AG04450 (cell line): ENCODE measurements at regions not wholly inside any gene's neighbourhood (a gene's known extent, or its start where the extent isn't known, plus 50 kb on each side); places are given as distances from the start of the nearest gene placed in this dataset.

ENCODE experiments used
- CTCF ChIA-PET: fragments of 300-600, 350-600 bp; formaldehyde crosslinking; extraction: SDS; loops from one replicate; lab custom pipeline; 2022; ENCODE audit warnings: antibody characterized with exemption, inconsistent platforms; lab: Charles Lee
- POLR2A ChIA-PET: fragments of 350-600 bp; formaldehyde crosslinking; extraction: SDS; loops from one replicate; lab custom pipeline; 2021; ENCODE audit warnings: antibody characterized with exemption, inconsistent platforms; lab: Yijun Ruan, JAX
- DNase-seq: peaks from one replicate; pipeline ENCODE4 v3.0.0-alpha.2; 2011; ENCODE audit warnings: low read depth, low spot score
- H3K27ac ChIP-seq: one replicate; pipeline ENCODE4 v1.5.1; 2012; ENCODE audit warnings: low read depth, low read length, control low read depth
- H3K27me3 ChIP-seq: one replicate; pipeline ENCODE4 v1.6.0; 2012; ENCODE audit warnings: low read length; ENCODE audit not compliant: control insufficient read depth, insufficient read depth
- H3K4me3 ChIP-seq: 2 replicates; pipeline ENCODE4 v1.5.1; 2011; ENCODE audit warnings: mild to moderate bottlenecking, low read depth, low read length, control low read depth
- H3K9me3 ChIP-seq: 2 replicates; pipeline ENCODE4 v1.5.1; 2012; ENCODE audit warnings: low read length; ENCODE audit not compliant: control insufficient read depth, insufficient read depth
- TF ChIP-seq, protein P1 (sequence below): IDR thresholded peaks from 2 replicates; pipeline ENCODE4 v1.5.1; 2011; ENCODE audit warnings: low read depth, low read length, control low read depth, inconsistent platforms

DNA sequence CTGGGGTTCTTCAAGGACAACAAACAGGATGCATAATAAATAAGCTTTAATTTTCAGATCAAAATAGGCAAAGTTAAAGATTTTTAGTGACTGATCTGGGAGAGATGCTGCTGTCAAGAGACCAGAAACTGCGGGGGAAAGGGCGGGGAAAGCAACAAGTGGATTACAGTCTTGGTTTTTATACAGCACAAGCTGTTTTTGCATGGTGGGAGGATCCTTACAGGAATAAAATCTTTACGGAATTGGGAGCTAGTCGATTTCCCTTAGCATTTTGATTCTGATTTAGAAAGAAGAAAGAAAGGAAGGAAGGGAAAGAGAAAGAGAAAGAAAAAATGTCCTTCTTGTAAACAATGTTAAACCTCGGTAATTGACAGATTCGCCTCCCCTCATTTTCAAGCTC lies 242.3 kb upstream of the SP8 start:
- TF ChIP-seq, protein P1, sequence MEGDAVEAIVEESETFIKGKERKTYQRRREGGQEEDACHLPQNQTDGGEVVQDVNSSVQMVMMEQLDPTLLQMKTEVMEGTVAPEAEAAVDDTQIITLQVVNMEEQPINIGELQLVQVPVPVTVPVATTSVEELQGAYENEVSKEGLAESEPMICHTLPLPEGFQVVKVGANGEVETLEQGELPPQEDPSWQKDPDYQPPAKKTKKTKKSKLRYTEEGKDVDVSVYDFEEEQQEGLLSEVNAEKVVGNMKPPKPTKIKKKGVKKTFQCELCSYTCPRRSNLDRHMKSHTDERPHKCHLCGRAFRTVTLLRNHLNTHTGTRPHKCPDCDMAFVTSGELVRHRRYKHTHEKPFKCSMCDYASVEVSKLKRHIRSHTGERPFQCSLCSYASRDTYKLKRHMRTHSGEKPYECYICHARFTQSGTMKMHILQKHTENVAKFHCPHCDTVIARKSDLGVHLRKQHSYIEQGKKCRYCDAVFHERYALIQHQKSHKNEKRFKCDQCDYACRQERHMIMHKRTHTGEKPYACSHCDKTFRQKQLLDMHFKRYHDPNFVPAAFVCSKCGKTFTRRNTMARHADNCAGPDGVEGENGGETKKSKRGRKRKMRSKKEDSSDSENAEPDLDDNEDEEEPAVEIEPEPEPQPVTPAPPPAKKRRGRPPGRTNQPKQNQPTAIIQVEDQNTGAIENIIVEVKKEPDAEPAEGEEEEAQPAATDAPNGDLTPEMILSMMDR = no peak
- peaks cover 12% of the 10 kb centered on the region for H3K9me3 ChIP-seq
- H3K27me3 ChIP-seq = no peaks in the 10 kb centered on the region
- ChIA-PET POLR2A (no interaction called here), CTCF (no interaction called here)
- no peak for DNase-seq
- no peak overlapping the region for H3K27ac ChIP-seq
- no peak overlapping the region for H3K4me3 ChIP-seq

DNA sequence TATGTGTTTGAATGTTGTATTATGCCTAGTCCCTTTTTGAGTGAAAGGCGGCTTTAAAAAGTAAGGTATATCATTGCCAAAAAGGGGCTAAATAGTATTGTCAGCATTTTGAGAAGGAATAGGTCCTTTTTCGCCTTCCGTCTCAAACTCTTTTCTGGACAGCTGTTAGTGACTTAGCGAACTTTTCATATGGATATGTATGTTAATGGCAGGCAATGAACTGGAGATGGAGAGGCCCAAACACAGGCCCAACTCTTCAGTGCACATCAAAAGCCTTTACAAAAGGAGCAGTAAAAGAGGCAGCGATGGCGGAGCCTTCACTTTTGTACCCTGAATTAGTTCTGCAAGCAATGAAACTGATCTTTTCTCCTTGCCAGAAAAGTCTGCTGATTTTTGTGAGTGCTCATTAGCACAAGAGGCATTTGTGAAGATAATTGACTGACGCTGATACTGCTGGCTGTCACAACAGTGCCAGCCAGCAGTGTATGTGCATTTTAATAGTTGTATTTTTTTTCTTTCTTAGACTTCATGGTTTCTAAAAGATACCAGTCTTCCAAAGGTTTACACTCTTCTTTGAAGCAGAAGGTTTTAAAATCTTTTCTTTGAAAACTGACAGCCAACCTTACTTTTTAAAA lies 243.7 kb upstream of the SP8 start:
- ChIA-PET CTCF (no interaction called here), POLR2A (no interaction called here)
- TF ChIP-seq, protein P1 = no peak
- Histone ChIP-seq H3K4me3 (no peak overlapping the region), H3K27me3 (no peaks in the 10 kb centered on the region), H3K9me3 (peaks cover 9% of the 10 kb centered on the region), H3K27ac (no peak overlapping the region)
- no peak for DNase-seq

DNA sequence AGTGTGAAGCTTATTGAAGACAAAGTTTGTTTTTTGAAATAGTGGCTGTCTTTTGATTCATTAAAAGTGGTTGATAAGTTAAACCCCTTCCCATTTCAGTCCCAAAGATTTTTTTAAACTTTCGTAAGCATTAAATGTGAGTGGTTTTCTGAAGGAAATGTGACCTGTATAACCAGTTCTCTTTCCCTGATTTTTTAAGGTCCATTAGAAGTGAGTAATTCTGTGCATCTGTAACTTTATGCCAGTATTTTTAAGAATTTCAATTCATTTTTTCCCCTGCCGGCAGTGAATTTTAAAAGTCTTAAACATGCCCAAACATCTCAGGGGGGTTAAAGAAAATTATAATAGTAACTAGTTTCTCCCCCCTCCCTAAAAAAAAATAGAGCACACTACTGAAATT lies 254.6 kb upstream of the SP8 start:
- Histone ChIP-seq H3K27me3 (no peaks in the 10 kb centered on the region), H3K27ac (no peak overlapping the region), H3K9me3 (peaks cover 10% of the 10 kb centered on the region), H3K4me3 (no peak overlapping the region)
- ChIA-PET CTCF (no interaction called here), POLR2A (no interaction called here)
- no peak for DNase-seq
- TF ChIP-seq, protein P1 = no peak

DNA sequence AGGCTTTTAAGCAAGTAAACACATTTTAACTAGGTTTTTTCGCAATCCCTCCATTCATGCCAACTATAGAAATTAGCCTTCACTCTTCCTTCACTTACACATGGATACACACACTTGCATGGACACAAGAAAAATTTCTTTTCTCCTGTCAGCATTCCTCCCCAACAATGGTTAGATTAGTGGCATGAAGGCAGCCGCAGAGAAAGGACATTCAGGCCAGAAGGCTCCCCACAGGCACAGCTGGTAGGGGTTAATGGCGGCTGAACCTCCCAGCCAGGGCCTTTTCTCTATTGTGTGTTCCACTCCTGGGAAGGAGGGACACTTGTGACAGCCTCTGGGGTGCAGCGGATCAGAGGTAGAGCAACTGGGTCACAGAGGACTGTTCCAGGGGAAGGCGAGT lies 255.0 kb upstream of the SP8 start:
- ChIA-PET POLR2A (no interaction called here), CTCF (no interaction called here)
- H3K27ac ChIP-seq = no peak overlapping the region
- H3K9me3 ChIP-seq = peaks cover 10% of the 10 kb centered on the region
- H3K4me3 ChIP-seq = no peak overlapping the region
- DNase-seq = no peak
- TF ChIP-seq, protein P1 = no peak
- H3K27me3 ChIP-seq = no peaks in the 10 kb centered on the region

DNA sequence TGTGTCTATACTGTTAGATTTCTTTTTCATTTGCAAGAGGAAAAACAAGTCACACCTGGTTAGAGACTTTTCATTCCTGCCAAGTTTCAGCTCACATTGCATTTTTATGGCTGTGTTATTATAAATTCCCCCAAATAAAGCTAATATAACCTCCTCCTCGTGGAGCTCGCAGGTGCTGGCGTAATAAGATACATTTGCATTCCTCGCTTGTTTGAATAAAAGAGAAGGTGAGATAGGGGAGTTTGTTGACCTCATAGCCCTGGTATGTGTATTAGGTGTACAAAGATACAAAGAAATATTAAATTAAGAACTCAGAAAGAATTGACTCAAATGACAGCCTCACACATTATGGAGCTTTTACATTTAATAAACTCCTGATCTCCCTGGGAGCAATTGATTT lies 257.7 kb upstream of the SP8 start:
- no peak overlapping the region for H3K27ac ChIP-seq
- H3K27me3 ChIP-seq = no peaks in the 10 kb centered on the region
- no peak overlapping the region for H3K4me3 ChIP-seq
- peaks cover 10% of the 10 kb centered on the region for H3K9me3 ChIP-seq
- ChIA-PET POLR2A (no interaction called here), CTCF (no interaction called here)
- DNase-seq = no peak
- TF ChIP-seq, protein P1 = no peak
